ENCODE measurements at regions not wholly inside any gene's neighbourhood (a gene's known extent, or its start where the extent isn't known, plus 50 kb on each side); places are given as distances from the start of the nearest gene placed in this dataset.

GRCh38 chr1:5465281-5465711 is 526.9 kb downstream of the NPHP4 start:
- DNase-seq (ENCODE audit: low spot score) = no peak

GRCh38 chr1:5464366-5464765 is 527.9 kb downstream of the NPHP4 start:
- DNase-seq (ENCODE audit: low spot score) = no peak

GRCh38 chr1:5460974-5461373 is 531.3 kb downstream of the NPHP4 start:
- no peak for DNase-seq (ENCODE audit: low spot score)

DNA sequence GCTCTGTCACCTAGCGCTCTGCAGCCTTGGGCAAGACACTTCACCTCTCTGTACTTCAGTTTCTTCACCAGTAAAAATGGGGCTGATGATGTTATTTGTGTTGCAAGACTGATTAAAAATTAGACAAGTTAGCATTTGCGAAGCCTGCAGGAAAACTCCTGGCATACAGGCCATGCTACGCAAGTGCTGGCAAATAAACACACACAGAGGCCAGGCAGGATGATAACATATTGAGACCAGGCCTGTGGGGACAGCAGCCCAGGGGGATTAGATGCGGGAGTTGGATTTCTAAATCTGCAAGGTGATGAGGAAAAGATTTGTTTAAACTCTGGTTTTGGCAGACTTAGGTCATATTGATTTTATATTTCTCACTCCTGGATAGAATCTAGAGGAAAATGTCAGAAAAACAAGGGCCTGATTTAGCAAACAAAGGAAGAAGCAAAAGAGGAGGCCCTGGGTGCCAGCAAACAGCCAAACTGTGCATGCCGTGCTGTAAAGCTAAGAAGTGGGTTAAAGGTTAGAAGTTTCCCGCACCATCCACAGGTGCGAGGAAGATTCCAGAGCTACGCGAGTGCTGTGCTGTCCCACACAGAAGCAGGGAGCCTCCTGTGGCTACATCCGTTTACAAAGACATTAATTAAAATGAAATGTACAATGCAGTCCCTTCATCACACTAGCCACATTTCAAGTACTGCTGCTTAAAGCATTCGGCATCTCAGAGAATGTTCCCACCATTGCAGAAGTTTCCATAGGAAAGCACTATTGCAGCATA is 532.2 kb downstream of the NPHP4 start:
- no peak for DNase-seq (ENCODE audit: low spot score)

GRCh38 chr1:5458248-5458647 is 534.0 kb downstream of the NPHP4 start:
- no peak for DNase-seq (ENCODE audit: low spot score)

- DNase-seq (ENCODE audit: low spot score) = peak; percentile 15
Measured at GRCh38 chr1:5456090-5456811, 536.0 kb downstream of the NPHP4 start.

- no peak for DNase-seq (ENCODE audit: low spot score)
Measured at GRCh38 chr1:5455651-5456050, 536.6 kb downstream of the NPHP4 start.

DNA sequence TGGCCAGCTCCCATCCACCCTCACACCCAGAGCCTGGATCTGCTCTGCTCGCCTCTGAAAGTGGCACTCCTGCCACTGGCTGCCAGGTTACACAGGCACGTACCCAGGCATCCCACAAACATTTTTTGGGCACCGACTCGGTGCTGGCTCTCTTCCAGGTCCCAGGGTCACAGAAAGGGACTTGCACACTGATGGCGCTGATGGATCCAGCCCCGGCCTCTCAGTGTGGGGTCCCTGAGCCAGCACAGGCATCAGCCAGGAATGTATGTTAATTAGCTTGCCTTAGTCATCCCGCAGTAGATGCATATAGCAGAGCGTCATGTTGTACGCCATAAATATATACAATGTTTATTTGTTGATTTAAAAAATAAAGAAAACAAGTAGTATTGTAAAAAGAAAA is 537.2 kb downstream of the NPHP4 start:
- DNase-seq (ENCODE audit: low spot score) = no peak

GRCh38 chr1:5453347-5453746 is 538.9 kb downstream of the NPHP4 start:
- DNase-seq (ENCODE audit: low spot score) = no peak

GRCh38 chr1:5451671-5452070 is 540.6 kb downstream of the NPHP4 start:
- DNase-seq (ENCODE audit: low spot score) = no peak

DNA sequence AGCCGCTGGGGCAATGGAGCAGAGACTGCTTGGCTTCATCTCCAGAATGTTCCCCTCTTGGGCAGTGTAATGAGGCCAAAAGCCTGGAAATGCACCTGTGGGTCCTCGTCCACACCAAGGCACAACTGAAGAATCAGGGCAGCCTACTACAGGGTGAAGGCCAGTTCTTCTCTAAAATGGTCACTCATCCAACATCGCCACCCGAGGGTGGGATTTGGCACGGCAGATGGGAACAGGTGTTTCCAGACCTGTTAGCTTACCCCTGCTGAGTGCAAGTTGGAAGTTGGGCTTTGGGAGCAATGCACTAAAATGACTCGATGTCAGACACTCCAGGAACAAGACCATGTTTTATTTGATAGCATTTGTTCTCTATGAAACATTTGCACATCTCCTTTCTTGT is 543.7 kb downstream of the NPHP4 start:
- DNase-seq (ENCODE audit: low spot score) = peak; percentile 15

GRCh38 chr1:5447503-5447960 is 544.7 kb downstream of the NPHP4 start:
- DNase-seq (ENCODE audit: low spot score) = no peak

- DNase-seq (ENCODE audit: low spot score) = no peak
Measured at GRCh38 chr1:5444396-5444795, 547.8 kb downstream of the NPHP4 start.

DNA sequence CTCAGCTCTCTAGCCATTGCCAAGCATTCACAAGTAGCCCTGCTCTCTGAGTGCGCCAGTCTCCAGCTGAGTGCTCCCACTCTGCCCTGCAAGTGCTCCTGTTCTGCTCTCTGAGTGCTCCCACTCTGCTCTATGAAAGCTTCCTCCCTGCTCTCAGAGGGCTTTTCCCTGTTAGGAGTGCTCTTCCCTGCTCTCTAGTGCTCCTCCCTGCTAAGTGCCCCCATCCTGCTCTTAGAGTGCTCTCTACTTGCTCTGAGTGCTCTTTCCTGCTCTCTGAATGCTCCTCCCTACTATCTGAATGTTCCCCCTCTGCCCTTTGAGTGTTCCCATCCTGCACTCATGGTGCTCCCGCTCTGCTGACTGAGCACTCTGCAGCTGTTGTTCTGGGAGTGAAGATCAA is 555.4 kb downstream of the NPHP4 start:
- no peak for DNase-seq (ENCODE audit: low spot score)

DNA sequence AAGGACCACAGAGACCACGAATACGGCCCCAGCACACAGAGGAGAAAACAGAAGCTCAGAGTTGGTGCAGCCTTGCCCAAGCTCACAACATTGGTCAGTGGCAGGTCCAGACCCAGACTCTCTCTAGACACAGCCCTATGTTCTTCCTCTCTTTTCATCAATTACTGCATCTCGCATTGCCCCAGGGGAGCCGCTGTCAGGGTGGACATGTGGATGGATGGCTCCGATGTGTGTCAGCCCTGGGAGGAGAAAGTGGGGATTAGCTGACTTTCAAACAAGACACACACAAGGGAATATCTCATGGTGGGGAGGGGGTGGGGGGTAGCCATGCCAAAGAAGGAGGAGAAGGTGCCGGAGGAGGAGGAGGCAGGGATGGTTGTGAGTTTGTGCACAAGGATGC is 556.8 kb downstream of the NPHP4 start:
- no peak for DNase-seq (ENCODE audit: low spot score)

- DNase-seq (ENCODE audit: low spot score) = no peak
Measured at GRCh38 chr1:5432436-5432835, 559.8 kb downstream of the NPHP4 start.

DNA sequence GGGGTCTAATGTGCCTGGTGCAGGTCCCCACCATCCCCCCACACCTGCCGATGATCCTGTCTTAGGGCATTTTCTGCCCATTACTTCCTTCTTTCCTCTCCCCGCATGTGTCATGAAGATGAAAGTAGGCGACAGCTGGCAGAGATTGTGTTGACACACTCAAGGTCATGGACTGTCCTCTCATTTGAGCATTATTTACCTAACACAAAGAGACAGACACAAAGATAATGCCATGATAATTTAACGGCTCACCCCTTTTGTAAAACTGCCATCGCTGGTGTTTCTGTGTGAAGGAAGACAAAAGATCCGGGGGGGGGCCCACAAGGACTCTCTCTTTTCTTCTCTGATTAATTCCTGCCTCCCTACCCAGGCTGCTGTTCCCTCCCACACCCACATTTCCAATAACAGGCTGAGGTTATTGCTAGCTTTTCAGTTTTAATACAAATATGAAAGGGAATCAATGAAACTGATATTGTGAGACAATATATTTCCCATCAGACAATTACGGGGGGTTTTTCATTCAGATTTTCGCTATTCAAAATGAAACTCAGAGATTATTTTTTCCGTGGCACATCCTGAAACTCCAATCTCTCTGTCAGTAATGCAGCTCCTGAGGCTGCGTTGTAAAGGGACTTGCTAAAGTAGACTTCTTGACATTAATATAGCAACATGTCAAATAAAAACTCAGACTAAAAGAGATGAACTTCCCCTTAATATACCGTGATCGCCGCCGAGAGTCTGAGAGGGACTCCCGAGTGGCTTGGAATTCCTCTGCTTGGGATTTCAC is 561.1 kb downstream of the NPHP4 start:
- DNase-seq (ENCODE audit: low spot score) = no peak

GRCh38 chr1:5430136-5430535 is 562.1 kb downstream of the NPHP4 start:
- DNase-seq (ENCODE audit: low spot score) = no peak

DNA sequence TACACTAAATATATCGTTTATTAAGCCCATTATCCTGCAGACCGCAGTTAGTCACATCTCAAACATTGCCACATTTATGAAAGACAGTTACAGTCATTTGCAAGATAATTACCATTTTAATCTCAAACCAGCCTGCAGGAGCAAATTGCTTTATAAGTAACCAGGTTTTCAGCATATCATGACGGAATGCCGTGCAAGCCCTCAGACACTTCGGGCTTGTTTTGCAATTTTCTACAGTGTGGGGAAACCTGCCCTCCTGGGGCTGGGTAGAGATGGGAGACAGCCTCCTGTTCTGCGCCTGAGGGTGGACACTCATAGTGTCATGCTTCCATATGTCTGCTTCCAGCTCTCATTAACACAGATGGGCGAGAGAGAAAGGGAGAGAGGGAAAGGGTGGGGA is 563.9 kb downstream of the NPHP4 start:
- DNase-seq (ENCODE audit: low spot score) = no peak

GRCh38 chr1:5427026-5427613 is 565.1 kb downstream of the NPHP4 start:
- DNase-seq (ENCODE audit: low spot score) = no peak

DNA sequence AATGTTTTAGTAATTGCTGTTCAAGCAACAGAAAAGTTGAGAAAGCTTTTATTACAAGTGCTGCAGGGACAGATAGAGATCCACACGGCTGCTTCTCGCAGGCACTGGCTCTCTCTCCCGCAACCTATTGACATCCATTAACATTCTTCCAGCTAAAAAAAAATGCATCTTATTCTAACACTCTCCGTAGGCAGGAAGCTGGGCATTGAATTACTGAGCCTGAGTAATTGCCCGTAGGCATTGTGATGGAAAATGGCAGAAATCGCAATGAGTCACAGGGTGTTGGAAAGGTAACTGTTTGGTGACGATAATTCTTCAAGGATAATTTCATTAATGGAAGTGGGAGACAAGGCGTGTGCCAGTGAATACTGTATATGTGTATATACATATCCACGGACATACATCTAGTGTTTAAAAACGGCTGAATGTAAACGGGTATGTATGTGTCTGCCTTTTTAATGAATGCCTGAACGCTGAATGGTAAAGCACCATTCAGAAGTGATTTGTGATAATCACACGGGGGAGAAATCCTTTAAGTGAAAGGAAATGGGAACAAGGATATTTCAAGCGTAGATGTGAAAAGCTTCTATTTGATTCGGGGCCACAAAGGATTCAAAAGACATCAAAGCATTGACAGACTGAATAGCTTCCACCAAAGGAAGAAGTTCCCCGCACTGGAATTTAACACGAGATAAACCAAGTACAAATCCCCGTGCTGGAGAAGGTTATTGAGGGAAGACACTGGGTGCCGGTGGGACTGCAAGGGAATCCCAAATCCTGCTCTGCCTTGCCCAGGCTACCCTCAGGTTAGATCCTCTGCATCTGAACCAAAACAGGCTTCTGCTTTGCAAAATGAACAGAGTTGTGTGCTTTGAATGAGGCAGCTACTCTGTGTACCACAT is 567.2 kb downstream of the NPHP4 start:
- DNase-seq (ENCODE audit: low spot score) = no peak

Measured in NAMALWA (cell line).